ENCODE measurements at regions not wholly inside any gene's neighbourhood (a gene's known extent, or its start where the extent isn't known, plus 50 kb on each side); places are given as distances from the start of the nearest gene placed in this dataset.

DNA sequence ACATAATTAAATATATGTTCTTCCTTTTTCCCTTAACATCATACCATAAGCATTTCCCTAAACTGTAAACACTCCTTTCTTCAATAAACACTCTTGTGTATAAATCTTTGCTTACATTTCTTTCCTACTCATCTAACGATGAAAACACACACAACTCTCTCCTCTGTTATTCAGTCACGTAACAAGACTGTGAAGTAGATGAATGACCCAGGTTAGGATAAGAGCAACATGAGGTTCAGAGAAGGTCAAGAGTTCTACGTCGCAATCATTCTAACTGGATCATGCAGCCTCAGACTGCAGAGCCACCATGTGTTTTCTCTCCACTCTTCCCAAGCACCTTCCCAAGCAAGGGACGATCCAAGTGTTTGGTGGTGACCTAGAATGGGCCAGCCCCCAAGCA lies 70.5 kb upstream of the SPTLC1 start:
- no peak for DNase-seq (ENCODE audit: low read depth)

- DNase-seq (ENCODE audit: low read depth): no peak
These were observed 69.9 kb upstream of the SPTLC1 start for GRCh38 chr9:92185096-92185495.

GRCh38 chr9:92184041-92184564 lies 68.9 kb upstream of the SPTLC1 start:
- no peak for DNase-seq (ENCODE audit: low read depth)

- DNase-seq (ENCODE audit: low read depth): no peak
These were observed 68.2 kb upstream of the SPTLC1 start for GRCh38 chr9:92183449-92183848.

DNA sequence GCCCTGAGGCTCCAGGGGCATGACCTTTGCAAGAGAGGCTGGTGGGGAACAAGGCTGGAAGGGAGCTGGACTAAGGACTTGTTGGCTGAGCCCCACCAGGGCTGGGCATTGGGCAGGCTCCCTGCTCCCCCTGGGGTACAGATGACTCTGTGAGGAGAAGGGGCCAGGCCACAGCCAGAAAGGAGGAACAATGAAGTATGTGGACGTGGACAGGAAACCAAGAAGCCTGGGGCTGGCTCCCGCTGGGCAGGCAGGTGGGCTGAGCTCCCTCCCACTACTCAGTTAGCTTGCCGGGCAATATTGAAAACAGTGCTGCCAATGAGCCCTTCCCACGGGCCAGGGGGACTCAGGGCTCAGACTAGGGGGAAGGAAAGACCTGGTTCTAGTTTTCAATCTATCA lies 66.1 kb upstream of the SPTLC1 start:
- DNase-seq (ENCODE audit: low read depth): no peak

- DNase-seq (ENCODE audit: low read depth): peak; percentile 52
These were observed 65.5 kb upstream of the SPTLC1 start for GRCh38 chr9:92180669-92181181.

- DNase-seq (ENCODE audit: low read depth): no peak
These were observed 64.8 kb upstream of the SPTLC1 start for GRCh38 chr9:92180002-92180400.

DNA sequence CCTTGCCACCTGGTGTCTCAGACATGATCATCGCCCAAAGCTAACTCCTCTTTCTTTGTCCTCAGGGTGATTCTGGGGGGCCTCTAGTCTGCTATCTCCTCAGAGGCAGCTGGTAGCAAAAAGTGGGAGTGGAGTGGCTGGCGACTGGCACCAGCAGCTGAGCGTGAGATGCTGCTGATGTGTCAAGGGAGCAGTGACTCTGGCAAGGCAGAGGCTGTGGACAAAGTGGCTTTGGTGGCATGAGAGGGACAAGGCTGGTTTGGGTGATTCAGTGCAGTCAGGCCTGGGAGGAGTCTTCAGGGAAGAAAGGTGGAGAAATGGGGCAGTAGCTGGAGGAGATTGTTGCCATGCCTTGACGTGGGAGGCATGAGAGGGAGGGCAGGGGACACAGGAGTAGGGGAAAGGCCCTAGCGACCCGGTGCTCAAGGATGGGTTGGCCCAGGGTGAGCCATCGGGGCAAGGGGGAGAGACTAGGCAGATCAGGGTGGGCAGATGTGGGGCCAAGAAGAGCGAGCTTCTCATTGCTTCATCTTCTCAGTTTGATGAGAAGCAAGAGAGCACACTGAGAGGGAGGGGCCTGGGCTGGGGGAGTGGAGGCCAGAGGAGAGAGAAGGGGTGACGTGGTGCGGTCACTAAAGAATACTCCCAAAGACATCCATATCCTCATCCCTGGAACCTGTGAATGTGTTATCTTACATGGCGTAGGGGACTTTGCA lies 64.2 kb upstream of the SPTLC1 start:
- no peak for DNase-seq (ENCODE audit: low read depth)

DNA sequence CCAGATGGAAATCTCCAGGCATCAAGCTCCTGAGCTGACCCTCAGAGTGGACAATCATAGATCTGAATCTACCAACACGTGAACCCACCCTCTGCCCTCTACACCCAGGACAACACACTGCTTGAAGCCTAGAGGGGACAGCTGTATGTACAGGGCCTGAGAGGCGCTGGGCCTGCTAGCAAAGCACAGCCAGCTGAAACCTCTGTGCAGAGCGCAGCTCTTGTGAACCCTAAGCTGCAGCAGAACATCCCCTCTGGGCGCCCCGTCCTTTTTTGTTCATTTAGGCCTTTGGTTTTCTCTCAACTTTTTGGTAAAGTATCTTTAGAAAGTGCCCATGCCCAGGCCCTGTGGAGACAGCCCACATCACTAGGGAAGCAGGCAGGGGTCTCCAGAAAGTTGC lies 62.4 kb upstream of the SPTLC1 start:
- no peak for DNase-seq (ENCODE audit: low read depth)

- DNase-seq (ENCODE audit: low read depth): no peak
These were observed 61.6 kb upstream of the SPTLC1 start for GRCh38 chr9:92176800-92177185.

DNA sequence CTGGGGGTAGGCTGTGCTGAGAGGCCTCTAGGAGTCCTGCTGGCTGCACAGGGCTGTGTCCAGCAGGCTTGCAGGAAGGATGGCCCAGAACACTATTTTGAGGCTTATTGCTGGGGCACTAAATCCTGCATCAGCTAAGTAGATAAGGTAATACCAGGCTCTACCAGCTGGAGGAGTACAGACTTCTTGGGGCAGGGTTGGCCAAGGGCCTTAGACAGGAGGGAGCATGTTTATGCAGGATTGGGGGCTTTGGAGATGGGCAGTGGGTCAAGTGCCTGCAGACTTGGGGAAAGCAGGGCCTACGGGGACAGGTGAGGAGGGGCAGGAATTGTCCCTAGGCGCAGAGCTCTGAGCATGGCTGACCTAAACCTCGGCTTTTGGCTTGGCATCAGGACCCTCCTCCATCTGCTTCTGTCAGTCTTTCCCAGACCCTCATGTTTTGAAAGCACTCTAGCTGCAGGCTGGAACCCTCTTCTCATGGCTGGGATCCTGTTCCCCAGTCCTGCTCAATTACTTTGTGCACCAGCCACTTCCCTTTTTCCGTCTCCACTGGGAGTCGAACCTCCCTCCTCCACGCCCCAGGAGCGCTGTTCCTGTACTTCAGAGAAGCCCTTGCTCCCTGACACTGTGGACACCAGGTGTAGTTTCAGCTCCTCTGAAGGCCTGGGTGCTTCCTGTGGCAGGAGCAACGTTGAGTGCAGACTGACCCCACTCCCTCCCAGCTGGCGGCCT lies 61.0 kb upstream of the SPTLC1 start:
- no peak for DNase-seq (ENCODE audit: low read depth)

- DNase-seq (ENCODE audit: low read depth): no peak
These were observed 60.2 kb upstream of the SPTLC1 start for GRCh38 chr9:92175441-92175840.

DNA sequence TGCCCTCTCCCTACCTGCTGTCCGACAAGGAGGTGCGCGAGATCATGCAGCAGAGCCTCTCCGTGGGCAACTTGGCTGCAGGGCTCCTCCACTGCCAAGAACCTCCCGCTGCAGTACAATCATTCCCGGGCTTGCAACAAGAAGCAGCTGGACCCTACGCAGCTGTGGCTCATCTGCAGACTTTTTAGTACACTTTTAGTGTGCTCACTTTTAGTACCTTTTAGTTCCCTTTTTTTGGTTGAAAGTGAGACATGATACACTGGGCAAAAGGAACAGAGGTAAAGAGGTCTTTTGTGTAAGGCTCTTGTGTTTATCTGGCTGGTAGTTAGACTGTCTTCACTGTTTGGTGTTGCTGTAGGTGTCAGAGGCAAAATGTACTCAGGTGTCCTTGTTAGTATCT lies 58.1 kb upstream of the SPTLC1 start:
- no peak for DNase-seq (ENCODE audit: low read depth)

DNA sequence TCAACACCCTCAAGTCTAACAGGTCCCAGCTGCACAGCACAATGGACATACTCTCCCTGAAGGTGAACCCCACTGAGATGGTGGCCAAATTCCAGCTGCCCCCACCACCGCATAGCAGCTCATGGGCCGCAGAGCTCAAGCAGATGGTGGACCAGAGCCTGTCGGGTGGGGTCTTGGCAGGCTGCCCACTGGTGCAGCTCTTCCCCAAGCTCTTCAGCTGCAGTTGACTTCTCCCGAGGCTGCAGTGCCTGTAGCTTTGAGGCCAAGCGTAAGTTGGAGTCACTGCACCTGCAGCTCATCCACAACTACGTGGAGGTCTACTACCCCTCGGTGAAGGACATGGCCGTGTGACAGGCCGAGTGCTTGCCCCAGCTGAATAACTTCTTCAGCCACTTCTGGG lies 56.6 kb upstream of the SPTLC1 start:
- no peak for DNase-seq (ENCODE audit: low read depth)

GRCh38 chr9:92171281-92171680 lies 56.1 kb upstream of the SPTLC1 start:
- no peak for DNase-seq (ENCODE audit: low read depth)

DNA sequence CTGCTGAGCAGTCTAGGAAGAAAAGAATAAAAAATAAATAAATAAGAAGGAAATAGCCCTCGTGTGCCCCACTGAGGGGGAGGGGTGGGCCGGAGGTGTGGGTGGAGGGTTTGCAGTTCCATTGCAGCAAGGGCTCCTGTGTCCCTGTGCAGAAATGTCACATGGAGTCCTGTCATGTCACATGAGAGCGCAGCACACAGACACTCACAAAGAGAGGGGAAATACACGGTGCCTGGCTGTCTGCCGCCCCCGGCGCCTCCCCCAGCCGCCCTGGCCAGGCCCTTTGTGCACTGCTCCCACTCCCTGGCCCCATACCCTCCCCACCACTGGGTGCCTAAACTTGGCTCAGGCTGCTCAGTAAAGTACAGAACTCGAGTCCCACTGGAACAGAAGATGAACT lies 55.6 kb upstream of the SPTLC1 start:
- DNase-seq (ENCODE audit: low read depth): no peak

GRCh38 chr9:92165484-92165883 lies 50.3 kb upstream of the SPTLC1 start:
- no peak for DNase-seq (ENCODE audit: low read depth)

Data from fibroblast of gingiva (primary cell).